Eye (tissue), 1 donor: ENCODE measurements at regions not wholly inside any gene's neighbourhood (a gene's known extent, or its start where the extent isn't known, plus 50 kb on each side); places are given as distances from the start of the nearest gene placed in this dataset.
"Not testable (repeated sequence)": the region's sequence is repeated elsewhere in the genome, so short reads cannot be mapped to it uniquely, and the experiment has no call there.

Experiments used
- DNase-seq: peaks from one replicate; pipeline ENCODE4 v3.0.0-alpha.2; 2015

DNA sequence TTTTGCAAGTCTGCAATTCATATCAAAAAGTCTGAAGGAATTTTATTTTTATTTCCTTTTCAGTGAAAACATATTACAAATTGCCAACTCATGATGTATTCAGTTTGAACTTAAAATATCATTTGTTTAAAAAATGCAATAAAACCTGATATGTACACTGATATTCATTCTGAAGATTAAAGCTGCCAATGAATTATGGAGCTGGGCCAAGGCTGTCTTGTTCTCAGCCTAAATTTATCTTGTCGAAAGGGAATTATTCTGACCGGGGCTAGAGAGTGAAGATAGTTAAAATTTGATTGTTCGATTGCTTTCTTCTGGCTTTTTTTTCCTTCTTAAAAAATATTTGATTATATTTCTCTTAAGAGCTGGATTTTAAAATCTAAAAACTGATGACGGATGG is 54.0 kb upstream of the RBFOX1 start:
- no peak for DNase-seq

DNA sequence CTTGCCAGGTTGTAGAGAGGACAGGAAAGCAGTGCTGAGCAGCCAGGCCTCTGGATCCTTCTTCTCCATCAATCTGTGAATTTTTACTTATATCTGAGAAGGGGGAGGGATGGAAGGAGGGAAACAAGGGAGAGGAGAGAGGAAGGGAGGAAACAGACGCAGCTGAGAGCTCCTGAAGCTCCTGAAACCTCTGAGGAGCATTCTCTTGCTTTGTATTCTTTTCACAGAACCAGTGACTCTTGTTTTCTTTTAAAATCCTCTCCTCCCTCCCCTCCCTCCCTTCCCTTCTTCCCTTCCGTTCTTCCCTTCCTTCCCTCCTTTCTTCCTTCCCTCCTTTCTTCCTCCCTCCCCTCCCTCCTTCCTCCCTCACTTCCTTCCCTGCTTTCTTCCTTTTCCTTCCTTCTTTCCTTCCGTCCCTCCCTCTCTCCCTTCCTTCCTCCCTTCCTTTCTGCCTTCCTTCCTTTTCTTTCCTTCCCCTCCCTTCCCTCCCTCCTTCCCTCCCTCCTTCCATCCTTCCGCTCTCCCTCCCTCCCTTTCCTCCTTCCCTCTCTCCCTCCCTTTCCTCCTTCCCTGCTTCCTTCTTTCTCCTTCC is 60.0 kb upstream of the RBFOX1 start:
- no peak for DNase-seq

DNA sequence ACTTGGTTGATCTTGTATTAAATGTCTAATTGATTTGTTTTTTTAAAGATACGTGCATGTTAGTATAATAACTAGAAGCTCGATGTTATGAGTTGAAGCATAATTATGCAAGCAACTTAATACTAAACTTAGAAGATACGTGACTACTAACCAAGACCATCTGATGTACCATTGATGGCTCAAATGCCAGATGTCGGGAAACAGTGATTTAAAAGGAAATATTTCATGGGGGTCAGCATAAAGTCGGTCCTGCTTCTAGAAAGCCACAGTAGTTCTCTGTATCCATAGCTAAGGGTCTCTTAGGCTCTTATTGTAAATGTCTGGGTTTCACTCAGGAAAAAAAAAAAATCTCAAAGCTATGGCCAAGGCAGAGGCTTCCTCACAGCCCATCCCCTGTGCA is 61.2 kb upstream of the RBFOX1 start:
- no peak for DNase-seq

DNA sequence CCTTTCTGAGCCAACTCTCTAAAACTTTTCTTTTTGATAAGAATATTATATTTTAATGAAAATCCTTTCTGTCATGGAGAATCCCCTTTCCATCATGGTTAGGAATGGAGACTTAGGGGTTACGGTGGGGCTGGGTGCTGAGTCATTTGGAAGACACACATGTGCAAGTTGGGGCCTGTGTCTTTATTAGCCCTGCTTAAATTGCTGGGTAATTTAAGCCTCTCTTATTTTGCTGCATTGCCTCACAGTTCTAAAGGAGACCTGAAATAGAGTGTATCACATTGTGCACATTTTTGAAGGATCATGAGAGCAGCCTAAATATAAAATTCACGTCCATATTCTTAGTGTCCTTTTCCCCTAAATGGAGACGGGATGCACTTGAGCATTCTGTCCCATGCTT is 61.8 kb upstream of the RBFOX1 start:
- DNase-seq: no peak

DNA sequence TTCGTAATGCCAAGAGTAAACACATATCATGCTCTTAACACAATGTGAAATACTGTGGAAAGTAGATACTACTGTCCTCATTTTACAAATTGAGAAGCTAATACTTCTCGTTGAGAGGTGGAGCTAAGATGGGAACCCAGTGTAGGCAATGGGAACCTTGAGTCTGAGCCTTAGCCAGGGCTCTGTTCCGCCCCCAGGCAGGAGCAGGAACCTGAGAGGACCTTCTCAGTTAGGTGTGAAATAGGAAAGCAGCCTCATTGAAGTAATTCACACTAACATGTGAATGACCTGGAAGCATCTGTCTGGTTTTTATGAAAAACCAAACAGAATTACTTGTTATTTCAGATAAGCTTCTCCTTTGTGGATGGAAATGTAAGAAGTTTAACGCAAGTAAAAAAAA is 62.6 kb upstream of the RBFOX1 start:
- no peak for DNase-seq

DNA sequence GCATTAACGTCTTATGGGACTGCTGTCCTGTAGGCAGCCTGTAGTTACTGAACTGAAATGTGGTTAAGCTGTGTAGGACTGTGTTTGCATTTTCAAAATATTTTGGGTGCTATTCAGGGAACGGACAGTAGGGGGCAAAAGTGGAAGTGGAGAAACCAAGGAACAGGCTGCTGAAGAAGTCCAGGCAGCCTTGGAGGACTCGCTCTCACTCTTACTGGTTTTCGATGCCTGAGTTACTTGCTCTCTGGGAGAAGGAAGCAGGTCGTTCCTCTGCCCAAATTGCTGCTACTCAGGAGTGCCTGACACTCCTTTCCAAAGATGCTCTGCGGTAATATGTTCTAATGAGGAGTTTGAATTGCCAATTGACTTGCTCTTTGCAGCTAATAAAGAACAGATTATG is 64.5 kb upstream of the RBFOX1 start:
- peak; percentile 87 for DNase-seq

DNA sequence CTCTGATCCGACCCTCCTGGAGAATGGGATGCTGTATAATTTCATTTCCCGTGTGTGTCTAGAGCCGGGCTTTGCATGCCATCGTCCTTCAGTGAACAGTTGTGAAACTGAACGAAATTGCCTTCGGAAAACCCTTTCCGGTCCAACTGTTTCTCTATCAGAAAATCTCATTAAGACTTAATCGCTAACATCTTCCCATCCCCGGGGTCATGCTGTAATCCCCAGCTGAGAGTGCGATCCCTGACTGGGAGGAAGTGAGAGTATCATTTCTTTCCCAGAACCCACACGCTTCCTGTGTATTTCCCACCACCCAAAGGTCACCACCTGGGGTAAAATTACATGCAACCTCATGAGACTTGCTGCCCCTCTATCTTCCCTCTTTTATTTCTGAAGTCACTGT is 75.6 kb upstream of the RBFOX1 start:
- DNase-seq: peak; percentile 14

DNA sequence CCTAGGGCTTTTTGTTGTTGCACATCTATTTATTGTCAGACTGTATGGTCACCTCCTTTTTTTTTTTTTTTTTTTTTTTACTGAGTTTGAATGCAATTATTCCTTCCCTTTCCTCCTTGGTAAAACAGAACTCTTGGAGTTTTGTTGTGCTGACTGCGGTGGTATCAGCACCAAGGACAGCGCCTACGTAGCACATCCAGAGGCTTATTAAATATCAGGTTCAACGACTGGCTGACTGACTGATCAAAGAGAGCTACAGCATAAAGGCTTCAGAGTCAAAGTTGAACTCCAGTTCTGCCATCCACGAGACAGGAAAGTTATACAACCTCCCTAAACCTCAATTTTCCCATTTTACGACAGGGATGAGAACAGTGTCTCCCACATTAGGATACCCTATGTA is 86.1 kb upstream of the RBFOX1 start:
- DNase-seq: peak; percentile 76

DNA sequence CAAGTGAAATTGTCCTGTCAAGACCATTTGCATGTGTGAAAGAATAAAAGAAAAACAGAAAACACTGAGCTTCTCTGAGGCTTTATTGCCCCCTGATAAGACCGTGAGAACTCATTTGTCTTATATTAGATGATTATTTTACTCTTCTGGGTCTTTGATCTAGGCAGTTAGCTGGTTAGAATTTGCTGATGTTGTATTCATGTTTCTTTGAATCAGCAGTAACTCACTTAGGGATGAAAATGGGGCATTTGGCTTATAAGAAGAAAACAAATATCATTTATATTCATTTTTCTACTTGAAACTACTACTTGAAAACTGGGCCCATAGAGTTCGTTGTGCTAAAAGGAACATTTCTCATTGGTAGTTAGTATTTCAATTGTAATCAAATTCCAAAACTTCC is 93.1 kb upstream of the RBFOX1 start:
- DNase-seq: no peak

DNA sequence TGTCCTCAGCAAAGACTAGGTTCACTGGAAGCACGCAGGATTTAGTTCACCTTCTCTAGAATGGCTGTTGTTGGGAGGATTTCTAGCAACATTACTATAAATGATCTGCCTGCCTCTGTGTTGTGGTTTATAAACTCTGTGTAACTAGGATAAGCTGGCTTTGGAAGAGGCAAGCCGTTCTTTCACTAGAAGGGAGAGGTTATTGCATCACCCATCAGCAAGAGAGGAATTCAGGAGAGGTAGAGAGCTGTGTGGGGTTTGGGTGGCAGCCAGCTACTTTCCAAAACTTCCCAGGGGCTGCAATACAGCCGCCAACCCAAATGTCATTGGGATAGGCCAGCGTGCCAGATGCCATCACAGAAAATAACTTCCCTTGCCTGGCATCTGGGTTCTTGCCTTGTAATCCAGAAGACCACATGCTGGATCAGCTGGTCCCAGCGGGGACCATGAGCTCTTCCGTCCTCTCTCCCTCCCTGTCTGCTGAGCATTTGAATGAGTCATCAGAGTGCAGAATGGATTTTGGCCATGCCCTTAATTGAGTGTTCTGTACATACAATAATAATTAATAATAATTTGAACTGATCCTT is 95.7 kb upstream of the RBFOX1 start:
- DNase-seq: no peak

DNA sequence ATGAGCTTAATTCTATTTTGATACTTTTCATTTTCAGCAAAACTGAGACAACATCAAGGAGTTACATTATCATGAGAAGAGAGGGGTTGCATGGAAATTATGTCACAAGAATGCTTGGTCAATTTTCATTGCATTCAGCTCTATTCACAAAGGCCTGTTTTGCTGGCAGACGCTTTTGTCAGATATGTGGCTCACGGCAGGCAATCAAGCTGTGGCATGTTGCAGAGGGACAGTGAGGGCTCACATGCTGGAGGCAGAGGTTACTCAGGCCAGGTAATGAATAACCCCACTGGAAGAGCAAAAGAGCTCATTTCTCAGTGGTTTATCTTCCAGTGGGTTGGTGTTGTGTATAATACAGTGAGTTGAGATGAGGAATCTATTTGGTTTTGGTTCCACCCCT is 98.7 kb upstream of the RBFOX1 start:
- DNase-seq: no peak

DNA sequence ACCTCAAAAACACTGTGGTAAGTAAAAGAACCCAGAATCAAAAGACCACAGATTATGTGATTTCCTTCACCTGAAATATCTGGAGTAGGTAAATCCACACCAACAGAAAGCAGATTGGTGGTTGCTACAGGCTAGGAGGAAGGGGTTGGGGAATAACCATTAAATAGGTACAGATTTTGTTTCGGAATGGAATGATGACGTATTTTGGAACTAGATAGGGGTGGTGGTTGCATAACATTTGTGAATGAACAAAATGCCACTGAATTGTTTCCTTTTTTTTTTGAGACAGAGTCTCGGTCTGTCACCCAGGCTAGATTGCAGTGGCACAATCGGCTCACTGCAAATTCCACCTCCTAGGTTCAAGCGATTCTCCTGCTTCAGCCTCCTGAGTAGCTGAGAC is 100.9 kb upstream of the RBFOX1 start:
- DNase-seq: no peak

DNA sequence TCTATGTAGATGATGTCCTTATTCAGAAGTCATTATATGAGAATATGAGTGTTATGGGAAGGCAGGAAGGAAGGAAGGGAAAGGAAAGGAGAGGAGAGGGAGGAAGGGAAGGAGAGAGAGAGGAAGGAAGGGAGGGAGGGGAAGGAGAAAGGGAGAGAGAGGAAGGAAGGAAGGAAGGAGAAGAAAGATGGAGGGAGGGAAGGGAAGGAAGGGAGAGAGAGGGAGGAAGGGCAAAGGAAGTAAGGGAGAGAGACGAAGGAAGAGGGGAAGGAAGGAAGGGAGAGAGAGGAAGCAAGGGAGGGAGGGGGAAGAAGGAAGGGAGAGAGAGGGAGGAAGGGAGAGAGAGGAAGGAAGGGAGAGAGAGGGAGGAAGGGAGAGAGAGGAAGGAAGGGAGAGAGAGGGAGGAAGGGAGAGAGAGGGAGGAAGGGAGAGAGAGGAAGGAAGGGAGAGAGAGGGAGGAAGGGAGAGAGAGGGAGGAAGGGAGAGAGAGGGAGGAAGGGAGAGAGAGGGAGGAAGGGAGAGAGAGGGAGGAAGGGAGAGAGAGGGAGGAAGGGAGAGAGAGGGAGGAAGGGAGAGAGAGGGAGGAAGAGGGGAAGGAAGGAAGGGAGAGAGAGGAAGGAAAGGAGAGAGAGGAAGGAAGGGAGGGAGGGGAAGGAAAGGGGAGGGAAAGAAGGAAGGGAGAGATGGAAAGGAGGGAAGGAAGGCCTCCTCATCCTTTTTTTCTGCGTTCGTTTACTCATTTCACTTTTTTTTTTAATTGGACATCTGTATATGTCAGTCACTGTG is 103.0 kb upstream of the RBFOX1 start:
- not testable (repeated sequence) for DNase-seq

DNA sequence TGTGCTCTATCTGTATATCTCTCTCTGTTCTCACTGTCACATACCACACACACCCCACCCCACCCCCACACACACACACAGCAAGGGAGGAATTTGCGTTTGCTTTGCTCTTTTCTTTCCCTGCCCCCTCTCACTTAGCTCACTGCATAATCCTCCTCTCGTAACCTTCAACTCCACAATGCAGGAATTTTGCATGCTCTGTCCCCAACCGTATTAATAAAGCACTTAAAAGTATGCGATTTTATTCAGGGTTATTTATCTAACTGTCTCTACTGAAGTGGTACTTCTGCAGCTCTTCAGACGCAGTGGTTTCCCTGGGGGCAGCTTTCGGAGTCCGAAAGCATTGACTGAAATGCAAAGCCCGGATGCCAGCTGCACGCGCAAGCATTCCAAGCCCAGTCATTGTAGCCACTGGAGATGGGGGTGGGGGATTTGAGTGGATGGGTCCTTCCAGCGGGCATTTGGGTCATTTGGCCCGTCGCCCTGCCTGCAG is 105.4 kb upstream of the RBFOX1 start:
- peak; percentile 71 for DNase-seq

DNA sequence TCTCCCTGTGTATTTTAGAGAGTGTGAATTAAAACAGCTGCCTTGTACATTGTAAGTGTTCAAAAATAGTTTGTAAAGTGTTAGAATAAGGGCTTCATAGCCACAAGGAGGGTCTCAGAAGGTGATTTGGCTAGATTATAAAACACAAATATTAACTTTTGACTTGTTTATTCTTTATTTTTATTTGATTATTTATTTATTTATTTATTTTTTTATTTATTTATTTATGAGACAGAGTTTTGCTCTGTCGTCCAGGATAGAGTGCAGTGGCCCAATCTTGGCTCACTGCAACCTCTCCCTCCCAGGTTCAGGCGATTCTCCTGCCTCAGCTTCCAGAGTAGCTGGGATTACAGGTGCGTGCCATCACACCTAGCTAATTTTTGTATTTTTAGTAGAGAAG is 111.5 kb upstream of the RBFOX1 start:
- no peak for DNase-seq

DNA sequence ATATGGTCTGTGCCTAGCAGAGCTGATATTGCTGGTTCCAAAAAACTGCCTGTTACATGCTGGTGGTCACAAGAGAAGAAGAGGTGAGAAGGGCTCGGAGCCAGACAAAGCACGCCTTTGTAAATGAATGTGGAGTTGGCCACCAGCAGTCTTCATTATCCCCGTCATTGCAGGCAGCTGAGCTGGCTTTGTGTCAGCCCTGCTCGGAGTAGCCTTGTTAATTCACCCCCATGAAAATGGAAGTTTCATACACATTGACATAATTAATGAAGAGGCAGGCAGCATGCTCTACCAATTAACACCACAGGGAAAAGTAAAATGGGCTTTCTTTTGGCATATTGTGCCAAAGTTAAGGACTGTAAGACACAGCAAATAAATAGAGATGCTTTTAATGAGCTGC is 113.7 kb upstream of the RBFOX1 start:
- DNase-seq: peak; percentile 84

DNA sequence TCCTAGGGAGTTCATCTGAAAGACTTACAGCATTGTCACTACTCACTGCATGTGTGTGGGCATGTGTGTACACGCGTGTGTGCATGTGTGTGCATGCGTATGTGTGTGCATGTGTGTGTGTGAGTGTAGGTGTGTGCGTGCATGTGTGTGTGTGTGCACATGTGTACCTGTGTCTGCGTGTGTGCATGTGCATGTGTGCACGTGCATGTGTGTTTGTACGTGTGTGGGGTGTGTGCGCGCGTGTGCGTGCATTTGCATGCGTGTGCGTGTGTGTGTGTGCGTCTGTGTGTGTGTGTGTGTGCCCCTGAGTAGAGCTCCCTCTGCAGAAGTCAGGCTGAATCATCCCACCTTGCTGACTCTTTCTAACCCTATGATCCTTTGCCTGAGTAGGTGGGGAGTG is 114.8 kb upstream of the RBFOX1 start:
- DNase-seq: no peak

DNA sequence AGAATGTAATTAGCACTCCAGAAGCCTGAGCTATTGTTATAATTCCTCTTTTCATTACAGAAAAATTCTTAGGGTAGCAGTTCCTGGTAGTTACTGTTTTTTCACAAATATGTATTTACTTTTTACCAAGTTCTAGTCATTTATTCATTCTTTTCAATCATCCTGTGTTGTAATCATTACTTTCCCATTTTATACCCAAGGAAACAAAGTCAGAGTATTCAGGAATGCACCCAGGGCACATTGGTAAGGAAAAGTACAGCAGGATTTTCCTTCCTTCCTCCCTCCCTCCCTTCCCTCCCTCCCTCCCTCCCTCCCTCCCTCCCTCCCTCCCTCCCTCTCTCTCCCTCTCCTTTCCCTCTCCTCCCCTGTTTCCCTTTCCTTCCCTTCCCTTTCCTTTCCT is 115.9 kb upstream of the RBFOX1 start:
- DNase-seq: no peak

DNA sequence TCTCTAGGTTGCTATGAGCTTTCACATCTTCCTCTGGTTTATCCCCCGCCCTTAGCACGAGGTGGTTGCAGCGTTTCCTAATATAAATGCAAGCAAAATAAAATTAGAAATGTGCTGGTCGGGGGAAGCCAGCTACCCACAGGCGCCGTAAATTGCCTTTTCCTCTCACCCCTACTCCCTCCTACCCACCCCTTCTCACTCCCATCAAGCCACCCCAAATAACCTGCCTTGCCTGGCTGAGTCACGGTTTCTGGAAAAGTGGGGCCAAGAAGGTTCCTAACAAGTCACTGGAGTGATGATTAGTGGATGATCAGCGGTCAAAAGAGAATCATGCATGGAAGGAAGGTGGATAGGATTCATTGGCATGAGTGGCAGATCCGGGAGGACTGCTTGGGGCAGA is 120.9 kb upstream of the RBFOX1 start:
- no peak for DNase-seq

DNA sequence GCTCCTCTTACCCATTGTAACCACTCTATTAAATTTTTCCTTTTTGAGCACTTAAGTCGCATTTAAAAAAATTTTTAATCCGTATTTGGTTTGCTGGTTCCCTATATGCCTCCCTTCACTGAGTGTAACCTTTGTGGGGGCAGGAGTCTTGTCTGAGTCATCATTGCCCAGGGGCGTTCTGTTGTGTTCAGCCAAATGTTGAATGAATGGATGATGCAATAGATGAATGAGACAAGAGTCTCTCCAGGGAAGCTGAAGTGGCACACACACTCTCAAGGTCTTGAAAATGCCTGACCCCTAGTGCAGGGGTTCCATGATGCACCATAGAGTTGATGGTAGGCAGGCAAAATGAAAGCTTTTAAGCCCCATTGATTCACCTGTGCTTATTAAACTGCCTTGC is 123.0 kb upstream of the RBFOX1 start:
- DNase-seq: no peak

DNA sequence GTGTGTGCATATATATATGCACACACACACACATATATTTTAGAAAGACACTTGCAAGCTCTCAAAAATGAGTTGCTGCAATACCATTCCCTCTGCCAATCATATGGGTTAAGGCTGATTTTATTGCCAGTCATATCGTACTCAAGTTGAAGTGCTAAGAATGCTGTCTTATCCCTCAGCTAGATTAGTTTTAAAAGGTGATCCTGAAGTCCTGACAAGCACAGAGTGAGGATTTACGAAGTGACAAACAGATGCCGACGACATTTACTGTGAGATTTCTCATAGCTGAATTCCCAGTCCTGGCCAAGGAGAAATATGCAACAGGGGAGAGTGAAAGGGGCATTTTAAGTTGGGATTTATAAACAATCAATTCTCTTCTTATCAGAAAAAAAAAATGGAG is 126.2 kb upstream of the RBFOX1 start:
- DNase-seq: no peak

DNA sequence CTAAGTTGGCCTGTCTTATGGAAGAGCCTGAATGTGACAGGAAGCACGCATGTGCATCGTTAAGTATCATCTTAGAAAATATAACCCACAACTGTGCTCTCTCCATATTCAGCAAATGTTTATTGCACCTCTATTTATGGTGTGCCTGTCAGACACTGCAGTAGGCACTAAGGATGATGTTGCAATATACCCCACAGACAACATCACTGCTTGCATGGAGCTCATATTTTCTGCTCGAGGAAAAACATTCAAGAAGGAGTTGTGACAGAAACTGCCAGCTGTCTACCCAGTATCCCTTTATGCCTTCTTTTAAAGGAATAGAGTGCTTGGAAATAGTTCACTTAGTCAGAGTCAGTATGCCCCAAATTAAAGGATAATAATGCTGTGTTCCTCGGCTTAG is 132.3 kb upstream of the RBFOX1 start:
- DNase-seq: no peak

DNA sequence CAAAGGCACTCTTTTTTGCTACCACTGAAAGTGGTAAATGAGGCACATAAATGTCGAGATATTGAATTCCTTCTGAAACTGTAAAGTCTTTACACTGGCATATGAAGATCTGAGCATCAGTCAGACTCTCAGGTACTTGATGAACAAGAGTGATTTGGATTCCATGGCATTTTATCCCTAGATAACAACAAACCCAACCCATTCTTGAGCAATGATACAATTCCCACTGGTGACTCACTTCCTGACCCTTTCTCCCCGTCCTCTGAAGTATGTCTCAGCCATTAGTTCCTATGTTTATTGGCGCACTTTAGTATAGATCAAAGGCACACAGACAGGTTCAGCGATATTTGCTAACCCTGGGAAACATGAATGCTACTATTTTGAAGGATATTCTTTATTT is 147.0 kb upstream of the RBFOX1 start:
- DNase-seq: no peak

DNA sequence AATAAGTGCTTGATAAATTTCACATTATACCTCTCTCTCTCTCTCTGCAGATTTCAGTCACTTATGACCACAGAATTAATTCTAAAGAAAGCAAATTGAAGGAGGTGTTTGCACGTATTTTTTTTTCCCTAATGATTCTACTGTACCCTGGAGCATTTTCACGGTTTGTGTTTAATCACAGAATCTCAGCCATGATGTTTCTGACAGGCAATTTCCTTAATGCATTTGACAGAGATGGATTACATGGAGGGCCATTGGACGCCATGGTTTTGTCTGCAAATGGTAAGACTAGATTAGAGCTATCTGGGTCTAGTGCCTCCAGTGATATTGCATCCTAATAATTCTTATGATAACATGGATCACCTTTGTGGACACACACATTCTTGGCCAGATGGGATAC is 147.5 kb upstream of the RBFOX1 start:
- DNase-seq: no peak

DNA sequence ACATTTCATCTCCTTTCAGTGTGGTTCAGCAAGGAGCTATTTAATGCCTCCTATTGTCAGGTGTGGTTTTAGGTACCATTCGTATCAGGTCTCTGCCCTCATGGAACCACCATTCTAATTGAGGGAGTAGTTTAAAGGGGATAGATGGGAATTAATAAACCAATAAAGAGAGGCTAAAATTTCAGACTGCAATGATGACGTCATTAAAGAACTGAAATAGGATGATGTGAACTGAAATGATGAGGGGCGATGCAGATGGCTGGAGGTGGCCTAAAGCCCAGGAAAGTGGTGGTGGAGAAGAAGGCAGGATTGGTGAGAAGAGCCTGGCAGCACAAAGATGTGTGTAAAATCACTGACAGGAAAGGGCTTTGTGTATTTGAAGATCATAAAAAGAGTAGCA is 148.9 kb upstream of the RBFOX1 start:
- no peak for DNase-seq
